SW480 (cell line): ENCODE measurements at regions not wholly inside any gene's neighbourhood (a gene's known extent, or its start where the extent isn't known, plus 50 kb on each side); places are given as distances from the start of the nearest gene placed in this dataset.
"Not testable (repeated sequence)": the region's sequence is repeated elsewhere in the genome, so short reads cannot be mapped to it uniquely, and the experiment has no call there.

ENCODE experiments used
- DNase-seq: peaks from one replicate; pipeline ENCODE4 v3.0.0-alpha.2; 2016; ENCODE audit warnings: low spot score

DNA sequence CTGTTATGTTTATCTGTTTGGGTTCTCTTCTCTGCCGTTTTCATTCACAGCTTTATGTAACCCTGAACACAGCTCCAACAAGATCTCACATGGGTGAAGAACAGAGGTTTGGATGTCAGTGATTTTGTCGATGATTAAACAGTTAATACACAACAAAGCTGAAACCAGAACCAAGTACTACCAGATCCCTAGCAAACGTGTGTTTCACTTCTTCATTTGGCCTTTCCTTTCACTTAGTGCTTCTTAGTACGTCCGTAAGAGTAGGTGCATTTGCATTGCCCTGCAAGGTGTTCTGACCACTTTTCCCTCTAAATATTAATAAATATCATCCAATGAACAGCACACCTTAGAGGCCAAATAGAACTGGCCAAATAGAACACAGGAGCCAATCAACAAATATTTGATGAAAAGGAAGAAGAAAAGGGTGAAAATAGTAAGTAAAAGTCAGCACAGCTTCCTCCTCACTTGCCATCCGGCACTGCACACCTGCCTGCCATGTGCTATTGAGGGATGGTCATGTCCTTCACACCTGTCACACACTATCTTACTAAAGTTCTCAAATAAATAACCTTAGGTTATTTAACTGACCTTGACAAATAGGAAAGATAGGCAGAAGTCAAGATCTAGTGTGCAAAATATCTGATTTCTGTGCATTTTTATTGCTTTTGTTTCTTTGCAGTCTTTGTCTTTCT, 252.6 kb upstream of the ANKRD30A start:
- DNase-seq = no peak

DNA sequence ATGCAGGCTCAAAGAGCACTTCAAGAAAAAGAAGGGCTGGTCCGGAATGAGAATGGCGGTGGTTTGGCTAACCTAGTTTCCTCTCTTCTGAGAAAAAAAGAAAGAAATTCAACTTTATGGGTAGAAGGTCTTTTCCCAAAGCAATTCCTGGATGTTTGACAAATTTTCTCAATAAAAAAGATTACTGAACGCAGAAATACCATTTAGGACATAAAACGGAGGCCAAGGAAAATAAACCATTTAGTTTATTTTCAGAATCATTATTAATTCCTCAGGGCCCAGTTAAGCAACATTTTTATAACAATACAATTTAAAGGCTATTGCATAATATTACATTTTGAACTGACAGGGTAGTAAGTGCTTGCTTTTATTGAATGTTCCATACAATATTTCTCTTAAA, 284.6 kb upstream of the ANKRD30A start:
- no peak for DNase-seq

DNA sequence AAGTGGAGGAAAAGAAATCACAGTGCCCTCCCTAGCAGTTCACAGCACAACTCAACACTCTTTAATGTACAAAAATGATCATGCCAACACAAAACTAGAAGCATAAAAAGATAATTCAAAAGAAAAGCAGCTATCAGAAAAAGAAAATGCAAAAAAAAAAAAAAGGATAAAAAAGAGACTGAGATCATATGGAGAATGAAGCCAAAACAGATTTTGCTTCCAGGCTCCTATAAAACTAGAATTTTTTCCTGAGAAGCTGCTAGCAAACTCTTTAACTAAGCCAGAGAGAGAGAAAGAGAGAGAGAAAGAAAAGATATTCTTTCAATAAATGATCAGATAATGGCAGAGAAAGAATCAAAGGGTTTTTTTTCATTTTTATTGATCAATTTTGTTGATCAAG, 288.0 kb upstream of the ANKRD30A start:
- no peak for DNase-seq

DNA sequence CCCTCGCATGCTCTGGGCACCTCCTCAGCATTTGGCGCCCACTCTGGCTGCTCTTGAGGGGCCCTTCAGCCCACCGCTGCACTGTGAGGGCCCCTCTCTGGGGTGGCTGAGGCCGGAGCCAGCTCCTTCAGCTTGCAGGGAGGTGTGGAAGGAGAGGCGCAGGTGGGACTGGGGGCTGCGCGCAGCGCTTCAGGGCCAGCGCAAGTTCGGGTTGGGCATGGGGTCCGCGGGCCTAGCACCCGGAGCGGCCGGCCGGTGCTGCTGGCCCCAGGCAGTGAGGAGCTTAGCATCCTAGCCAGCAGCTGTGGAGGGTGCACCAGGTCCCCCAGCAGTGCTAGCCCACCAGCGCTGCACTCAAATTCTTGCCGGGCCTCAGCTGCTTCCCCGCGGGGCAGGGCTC, 305.6 kb upstream of the ANKRD30A start:
- no peak for DNase-seq

DNA sequence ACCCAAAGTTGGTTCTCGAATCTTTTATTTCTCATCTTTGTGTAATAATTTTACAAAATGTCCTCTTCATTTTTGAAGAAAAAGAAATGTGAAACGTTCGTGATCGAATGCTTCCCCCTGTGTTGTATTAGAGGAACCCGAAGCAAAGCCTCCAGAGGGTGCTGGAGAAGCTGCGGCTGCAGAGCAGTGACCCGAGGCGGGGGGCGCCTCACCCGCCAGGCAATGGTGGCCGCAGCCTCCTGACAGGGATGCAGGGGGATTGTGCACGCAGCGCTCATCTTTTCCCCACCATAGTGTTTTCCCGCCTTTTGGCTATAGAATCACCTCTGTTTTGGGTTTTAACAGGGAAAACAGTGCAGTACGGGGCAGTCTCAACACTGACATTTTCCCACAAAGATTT, 307.5 kb upstream of the ANKRD30A start:
- DNase-seq = no peak

DNA sequence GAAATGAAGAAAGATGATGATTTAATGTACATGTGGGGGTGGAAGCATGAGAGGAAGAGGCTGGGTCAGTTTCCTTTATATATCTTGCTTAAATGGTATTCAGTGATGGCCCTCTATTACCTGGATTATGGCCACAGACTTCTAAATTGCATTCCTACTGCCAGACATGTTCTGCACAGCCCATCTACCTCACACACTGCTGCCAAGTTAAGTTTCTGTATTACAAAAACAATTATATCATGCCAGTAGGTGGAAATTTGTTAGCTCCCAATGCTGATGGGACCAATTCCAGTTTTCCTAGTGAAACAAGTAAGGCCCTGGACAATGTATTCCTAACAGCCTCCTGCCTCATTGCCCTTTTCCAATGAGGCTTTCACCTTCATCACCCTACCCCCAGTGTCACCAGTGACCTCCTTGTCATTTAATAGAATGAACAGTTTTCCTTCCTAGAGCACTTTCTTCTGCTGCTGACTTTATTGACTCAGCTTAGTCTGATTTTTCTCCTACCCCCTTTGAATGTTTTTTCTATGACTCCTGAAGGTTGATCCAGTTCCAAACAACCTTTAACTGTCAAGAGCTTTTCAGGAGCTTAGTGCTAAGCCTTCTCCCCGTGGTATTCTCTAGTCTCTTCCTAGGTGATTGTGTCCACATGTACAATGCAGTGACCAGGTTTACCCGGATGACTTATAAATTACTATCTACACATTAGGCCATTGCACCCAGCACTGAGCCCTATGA, 316.6 kb upstream of the ANKRD30A start:
- no peak for DNase-seq

DNA sequence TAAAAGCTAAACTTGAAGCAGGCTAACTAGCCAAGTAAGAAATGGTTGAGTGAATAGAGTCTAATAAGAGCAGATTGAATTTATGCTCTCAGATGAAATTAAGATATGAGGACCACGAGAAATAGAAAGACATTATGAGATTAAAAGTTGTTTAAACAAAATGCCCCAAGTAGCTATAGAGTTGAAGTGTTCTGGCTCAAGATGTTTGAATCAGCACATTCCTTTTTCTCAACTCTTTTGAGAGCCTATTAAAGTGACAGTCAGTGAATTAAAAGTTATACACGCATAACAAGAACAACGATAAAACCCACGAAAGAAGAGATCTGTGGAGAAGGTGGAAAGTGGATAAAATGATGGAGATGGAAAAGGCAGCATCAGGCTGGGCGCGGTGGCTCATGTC, 322.2 kb upstream of the ANKRD30A start:
- no peak for DNase-seq

DNA sequence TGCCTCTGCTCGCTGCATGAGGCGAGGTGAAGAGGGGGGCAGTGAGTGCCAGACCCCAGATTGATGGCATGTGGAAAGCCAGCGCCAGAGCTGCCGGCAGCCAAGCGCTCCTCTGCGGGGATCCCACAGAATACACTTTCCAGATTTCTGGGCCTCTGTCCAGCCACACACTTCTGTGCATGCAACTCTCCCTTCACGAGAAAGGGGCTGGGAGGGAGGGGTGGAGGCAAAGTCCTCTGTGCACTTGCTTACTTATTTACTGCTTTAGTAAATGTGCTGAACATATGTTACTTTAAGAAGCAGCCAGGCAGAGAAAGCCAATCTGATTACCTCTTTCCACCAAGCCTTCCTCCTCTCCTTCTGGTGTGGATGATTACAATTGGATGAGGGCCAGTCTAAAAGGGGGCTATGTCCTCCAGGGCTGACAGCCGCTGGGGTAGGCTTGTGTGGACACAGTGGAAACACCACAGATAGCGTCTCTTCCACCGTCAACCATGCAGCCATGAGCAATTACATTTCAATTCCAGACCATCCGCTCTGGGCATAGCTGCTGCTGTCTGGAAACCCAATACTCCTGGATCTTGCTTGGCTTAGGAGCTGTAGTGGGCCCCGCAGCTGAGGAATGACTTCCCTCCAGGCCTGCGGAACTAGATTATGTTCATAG, 322.8 kb upstream of the ANKRD30A start:
- no peak for DNase-seq

DNA sequence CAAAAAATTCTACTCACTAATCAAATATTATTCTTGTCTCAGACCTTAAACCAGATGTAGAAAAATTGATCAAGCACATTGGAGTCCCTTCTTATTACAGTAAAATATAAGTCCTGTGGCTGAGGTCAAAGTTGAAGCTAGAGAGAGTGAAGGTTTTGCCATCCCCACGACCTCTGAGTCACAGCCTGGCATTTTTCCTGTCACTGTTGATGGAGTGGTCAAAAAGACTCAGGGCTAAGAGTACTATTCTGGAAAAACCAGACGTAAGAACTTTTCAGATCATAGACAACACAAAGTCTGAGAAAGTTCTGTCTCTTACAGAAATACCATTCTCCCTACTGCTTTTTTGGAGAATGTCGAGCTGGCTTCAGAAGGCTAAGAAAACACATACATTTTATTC, 323.7 kb upstream of the ANKRD30A start:
- no peak for DNase-seq

DNA sequence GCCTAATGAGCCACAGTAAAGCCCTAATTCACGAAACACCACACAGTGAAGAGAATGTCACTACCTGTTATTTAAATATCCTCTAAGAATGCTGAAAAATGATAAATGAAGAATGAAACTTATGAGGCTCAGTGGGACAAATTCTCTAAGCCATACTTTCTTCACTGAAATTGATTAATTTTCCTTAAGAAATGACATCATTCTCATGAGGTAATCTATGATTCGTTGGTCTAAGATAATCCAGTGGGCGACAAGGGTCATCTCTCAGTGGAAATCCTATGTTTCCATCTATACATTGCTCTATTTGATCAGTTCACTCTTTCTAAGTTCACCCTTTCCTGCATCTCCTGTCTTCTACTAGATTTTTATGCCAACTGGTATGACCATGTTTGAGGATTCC, 330.4 kb upstream of the ANKRD30A start:
- DNase-seq = no peak

DNA sequence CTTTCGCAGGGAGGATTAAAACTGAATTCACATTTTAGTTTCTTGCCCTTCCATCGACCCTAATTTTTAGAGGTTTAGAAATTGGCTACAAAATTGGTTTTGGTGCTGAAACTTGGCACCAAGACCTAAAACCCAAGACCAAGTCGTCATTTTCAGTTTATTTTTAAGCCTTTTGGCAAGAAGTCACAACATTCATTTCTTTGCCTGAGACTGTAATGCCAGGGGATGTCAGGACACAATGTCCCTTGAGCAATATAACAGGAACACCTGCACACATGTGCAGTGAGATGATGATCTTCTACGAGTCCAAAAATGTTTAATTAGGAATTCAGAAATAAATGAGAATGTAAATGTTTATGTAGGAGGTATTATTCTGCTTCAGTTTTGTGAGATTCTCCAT, 335.4 kb upstream of the ANKRD30A start:
- no peak for DNase-seq

DNA sequence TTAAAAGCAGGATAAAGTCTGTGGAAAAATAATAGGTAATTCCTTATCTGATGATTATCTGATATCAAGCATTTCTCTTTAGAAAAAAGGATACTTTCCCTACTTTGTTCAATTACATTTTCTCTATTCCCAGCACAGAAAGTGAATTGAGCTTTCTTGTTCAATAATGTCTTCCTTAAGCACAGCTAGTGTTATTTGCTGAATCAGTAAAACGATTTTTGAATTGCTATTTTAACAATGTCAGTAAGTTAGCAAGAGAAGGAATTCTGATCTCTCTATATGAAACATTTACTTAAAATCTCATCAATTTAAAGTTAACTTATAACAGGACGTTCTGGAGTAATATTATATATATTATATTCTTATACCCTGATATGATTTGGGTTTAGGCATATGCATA, 337.2 kb upstream of the ANKRD30A start:
- no peak for DNase-seq

DNA sequence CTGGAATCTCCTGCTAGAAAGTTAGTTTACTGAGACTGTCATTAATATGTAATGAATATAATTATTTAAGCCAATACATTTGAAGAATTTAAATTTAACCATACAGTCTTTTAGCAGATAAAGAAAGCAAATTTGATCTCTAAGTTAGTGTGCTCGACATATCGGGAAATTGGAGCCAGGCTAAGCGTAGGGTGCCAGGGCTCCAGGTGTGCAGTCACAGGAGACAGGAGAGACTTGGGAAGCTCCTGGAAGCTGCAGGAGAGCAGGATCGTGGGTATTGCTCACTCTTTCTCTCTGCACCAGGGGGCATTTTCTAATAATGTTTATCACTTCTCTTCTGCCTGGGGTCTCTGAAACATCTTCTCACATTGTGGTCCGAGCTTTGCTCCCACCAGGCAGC, 342.0 kb upstream of the ANKRD30A start:
- DNase-seq = no peak

DNA sequence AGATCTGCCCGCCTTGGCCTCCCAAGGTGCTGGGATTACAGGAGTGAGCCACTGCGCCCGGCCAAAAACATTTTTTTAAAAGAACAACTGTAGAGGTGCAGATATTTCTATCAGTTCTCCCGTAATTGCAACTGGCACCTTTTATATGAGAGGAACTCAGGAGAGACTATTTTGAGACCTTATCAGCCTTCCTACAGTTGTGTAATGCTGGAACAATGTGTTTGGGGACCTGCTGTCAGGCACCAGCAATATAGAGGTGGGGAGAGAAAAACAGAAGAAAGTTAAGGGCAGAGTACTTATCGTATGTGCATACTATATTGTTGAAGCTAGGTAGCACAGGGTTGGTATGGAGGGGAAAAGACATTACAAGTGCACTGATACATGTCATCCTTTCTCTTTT, 343.8 kb upstream of the ANKRD30A start:
- no peak for DNase-seq

DNA sequence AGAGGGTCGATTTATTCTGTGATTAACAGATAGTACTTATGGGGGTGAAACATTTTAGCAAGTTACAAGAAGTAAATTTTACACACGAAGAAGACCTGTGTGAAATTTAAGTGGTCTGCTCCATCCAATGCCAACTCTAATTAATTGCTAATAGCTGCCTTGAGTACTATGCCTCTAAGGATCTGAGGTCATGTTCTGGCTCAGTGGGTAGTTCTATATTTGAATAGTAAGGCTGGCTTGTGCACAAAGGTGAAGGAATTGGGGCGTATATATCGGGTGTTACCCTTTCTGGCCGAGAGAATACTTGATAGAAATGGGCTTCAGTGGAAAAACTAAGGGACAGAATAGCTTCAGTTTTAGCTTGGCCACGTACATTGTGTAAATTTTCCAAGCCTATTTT, 345.2 kb upstream of the ANKRD30A start:
- no peak for DNase-seq

DNA sequence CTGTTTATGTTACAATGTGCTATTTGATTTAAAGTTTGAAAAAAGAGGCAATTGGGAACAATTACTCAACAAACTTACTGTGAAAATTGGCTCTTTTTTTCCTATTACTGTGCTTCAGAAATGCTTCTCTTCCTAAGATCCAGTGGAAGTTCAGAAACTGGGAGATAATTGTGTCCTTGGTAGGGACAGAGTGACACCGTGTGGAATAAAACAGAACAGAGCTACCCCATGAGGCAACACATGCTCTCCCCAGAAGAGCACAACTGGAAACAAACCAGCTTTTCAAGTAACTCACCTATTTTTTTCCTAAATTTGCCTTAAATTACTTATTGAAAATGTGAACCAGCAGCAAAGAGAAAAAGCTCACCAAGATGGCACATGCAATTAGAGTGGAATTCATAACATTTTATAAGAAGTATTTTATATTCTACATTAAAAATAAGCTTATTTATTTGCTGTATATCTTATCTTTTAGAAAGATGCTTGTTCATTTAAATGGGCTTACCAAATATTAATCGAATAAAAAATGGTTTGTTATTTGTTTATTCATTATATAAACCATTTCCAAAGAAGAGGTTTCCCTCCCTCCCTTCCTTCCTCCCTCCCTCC, 346.1 kb upstream of the ANKRD30A start:
- DNase-seq = peak; percentile 50

DNA sequence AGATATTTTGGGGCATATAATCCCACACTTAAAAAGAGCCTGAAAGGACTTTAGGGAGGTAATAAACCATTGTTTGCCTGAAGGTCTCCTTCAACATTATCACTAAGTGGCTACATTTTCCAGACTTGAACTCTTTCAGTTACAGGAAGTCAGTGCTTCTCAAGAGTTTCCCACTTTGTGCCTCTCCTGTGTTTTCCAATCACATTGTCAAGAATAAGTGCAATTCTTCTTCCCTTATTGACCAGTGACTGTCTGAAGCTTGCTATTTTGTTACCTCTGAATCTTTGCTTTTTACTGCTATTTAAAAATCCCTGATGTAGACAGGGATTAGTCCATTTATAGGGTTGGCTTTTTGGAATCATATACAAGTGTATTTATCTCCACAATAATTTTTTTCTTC, 346.7 kb upstream of the ANKRD30A start:
- no peak for DNase-seq

DNA sequence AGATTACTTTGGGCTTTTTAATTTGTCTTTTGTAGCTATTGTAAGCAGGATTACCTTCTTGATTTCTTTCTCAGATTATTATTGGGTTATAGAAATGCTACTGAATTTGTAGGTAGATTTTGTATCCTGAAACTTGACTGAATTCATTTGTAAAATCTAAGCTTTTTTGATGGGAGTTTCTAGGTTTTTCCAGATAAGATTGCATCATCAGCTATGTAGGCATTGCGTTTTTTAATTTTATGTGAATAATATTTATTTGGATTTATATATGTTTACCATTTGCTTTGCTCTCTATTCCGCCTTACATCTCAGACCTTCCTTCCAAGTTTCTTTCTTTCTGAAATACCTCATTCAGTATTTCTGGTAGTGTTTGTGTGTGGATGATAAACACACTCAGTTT, 351.7 kb upstream of the ANKRD30A start:
- no peak for DNase-seq

DNA sequence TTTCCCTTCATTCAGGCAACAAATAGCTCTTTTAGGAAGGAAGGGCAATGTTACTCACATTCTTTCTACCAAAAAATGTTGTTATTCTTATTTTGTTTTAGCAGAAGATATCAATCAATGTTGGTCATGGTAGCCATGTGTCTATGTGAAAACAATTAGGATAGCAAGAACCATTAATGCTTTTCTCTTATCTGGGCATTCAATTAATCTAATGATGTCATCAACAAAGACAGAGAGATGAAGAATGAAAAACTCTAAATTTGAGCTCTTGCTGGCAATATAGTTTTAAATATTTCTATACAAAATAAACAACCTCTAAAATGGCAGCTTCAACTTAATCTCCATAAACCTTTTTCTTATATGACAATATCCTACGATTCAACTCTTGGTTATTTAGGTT, 353.7 kb upstream of the ANKRD30A start:
- no peak for DNase-seq

DNA sequence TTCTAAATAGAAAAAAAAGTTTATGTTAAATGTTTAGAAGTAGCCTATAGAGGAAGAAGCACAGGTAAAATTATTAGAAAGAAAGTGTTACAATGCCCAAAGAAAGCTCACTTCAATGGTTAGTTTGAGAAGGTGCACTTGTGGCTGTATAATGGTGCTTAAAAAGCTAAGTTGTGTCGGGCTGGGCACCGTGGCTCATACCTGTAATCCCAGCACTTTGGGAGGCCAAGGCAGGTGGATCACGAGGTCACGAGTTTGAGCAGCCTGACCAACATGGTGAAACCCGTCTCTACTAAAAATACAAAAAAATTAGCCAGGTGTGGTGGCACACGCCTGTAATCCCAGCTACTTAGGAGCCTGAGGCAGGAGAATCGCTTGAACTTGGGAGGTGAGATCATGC, 355.7 kb upstream of the ANKRD30A start:
- not testable (repeated sequence) for DNase-seq

DNA sequence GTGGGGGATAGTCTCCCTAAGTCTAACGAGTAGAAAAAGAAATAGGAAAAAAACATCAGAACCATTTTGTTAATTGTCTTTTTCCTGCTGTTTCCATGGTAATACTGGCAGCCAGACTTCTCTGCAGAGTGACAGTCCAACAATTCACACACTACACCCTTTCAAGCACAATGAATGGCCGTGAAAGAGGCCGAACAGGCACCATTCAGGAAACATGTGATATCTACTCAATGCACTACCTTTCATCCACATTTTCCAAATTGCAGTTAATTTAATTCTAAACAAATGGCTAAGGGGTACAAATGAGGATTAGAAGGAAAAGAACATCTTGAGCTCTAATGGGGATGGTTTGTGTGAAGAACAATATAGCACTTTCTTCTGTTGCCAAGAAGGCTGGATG, 358.5 kb upstream of the ANKRD30A start:
- no peak for DNase-seq

DNA sequence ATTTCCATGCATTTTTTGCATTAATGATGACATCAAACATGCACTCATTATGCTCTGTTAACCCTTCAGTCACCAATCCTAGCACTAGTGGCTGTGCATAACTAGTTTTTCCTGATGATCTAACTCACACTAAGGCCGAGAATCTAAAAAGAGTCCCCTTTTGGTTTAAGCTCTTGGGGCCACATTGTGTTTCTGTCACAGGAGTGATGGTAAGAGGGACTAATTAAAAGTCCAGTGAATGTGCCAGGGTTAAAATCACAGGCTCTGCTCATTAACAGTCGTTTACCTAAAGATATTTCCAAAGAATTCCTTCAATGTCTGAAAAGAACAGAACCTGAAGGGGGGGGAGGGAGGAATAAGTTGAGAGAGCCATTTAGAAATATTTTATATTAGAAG, 359.0 kb upstream of the ANKRD30A start:
- no peak for DNase-seq

DNA sequence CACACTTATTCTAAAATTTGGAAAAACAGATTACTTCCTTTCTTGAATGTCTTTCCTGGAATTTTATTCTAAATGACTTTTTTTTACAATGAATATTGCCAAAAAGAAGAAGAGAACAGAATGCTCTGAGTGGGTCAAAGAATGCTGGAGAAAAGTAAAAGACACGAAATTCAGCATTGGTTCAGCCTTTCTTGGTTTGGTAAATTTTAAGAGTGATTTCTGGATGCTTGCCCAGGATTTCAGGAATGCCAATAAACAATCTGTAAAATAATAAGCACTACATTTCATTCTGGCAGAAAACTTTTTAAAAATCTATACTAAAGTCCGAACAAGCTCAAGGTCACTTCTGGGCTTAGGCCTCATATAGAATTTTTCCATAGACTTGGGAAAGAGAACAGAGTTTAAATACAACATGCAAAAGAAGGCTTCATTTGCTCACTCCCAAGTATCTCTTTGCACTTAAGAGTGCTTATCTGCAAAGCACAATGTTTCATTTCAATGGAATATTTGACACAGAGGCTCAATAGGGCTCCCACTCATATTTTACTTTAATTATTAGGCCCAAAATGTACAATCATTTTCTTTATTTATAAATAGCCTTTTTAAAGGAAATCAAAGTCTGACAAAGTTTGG, 359.5 kb upstream of the ANKRD30A start:
- no peak for DNase-seq
